A673 (cell line): ENCODE measurements at regions not wholly inside any gene's neighbourhood (a gene's known extent, or its start where the extent isn't known, plus 50 kb on each side); places are given as distances from the start of the nearest gene placed in this dataset.

Experiments
- BruUV-seq: library from RNA; stranded (reverse); fragments of 400-500 nt; replicated peaks from 2 replicates; lab custom pipeline; 2021; lab: Mats Ljungman, UMichigan
- CTCF ChIA-PET: fragments of 300-600 bp; sonication (Branson Sonifier 250); formaldehyde crosslinking; loops from one replicate; lab custom pipeline; 2022; ENCODE audit warnings: antibody characterized with exemption; lab: Charles Lee
- POLR2A ChIA-PET: fragments of 300-600 bp; sonication (Branson Sonifier 250); formaldehyde crosslinking; loops from one replicate; lab custom pipeline; 2022; ENCODE audit warnings: antibody characterized with exemption; ENCODE audit not compliant: low non-redundant PET; lab: Charles Lee
- DNase-seq: peaks from one replicate; pipeline ENCODE4 v3.0.0-alpha.2; 2015; ENCODE audit warnings: low spot score
- H3K27ac ChIP-seq: fragments of 200-600 bp; sonication (generic); 2 replicates; pipeline ENCODE4 v1.5.1; 2016; ENCODE audit warnings: mixed run types, low read depth, mild to moderate bottlenecking, mixed read lengths, antibody characterized with exemption, low read length; ENCODE audit not compliant: poor library complexity, severe bottlenecking
- H3K27me3 ChIP-seq: fragments of 200-600 bp; sonication (generic); replicated peaks from 2 replicates; pipeline ENCODE4 v1.6.1; 2017; ENCODE audit warnings: mixed run types, low read depth, mild to moderate bottlenecking, mixed read lengths, antibody characterized with exemption, low read length; ENCODE audit not compliant: insufficient read depth, poor library complexity
- H3K36me3 ChIP-seq: fragments of 200-600 bp; sonication (generic); 2 replicates; pipeline ENCODE4 v1.6.1; 2016; ENCODE audit warnings: mixed run types, mild to moderate bottlenecking, mixed read lengths, antibody characterized with exemption, low read length; ENCODE audit not compliant: insufficient read depth, poor library complexity, severe bottlenecking
- H3K4me1 ChIP-seq: fragments of 200-600 bp; sonication (generic); 2 replicates; pipeline ENCODE4 v1.6.1; 2017; ENCODE audit warnings: mixed run types, mild to moderate bottlenecking, mixed read lengths, antibody characterized with exemption, low read length; ENCODE audit not compliant: insufficient read depth, poor library complexity, severe bottlenecking
- H3K4me3 ChIP-seq: fragments of 200-600 bp; sonication (generic); 2 replicates; pipeline ENCODE4 v1.5.1; 2016; ENCODE audit warnings: low read depth, mixed run types, mild to moderate bottlenecking, mixed read lengths, low read length; ENCODE audit not compliant: poor library complexity, severe bottlenecking
- H3K9me3 ChIP-seq: fragments of 200-600 bp; sonication (generic); 2 replicates; pipeline ENCODE4 v1.6.1; 2016; ENCODE audit warnings: mixed run types, low read depth, mild to moderate bottlenecking, mixed read lengths, antibody characterized with exemption, low read length; ENCODE audit not compliant: poor library complexity, severe bottlenecking
- CTCF ChIP-seq: fragments of 300-800, 200-600 bp; sonication (generic); conservative IDR thresholded peaks from 2 replicates; pipeline ENCODE4 v1.5.1; 2017; ENCODE audit warnings: low read depth, mild to moderate bottlenecking, antibody characterized with exemption, low read length, moderate library complexity, mixed read lengths
- EZH2 ChIP-seq: fragments of 200-600 bp; sonication (generic); IDR thresholded peaks from 2 replicates; pipeline ENCODE4 v1.6.1; 2017; ENCODE audit warnings: borderline replicate concordance, low read depth, mild to moderate bottlenecking, mixed read lengths, antibody characterized with exemption, low read length; ENCODE audit not compliant: poor library complexity, severe bottlenecking
- intact Hi-C: fragments of 100-400 bp; cut with micrococcal nuclease; formaldehyde crosslinking; loops from one replicate; pipeline ENCODE4 v1.10.0; 2022; ENCODE audit not compliant: unreplicated experiment

DNA sequence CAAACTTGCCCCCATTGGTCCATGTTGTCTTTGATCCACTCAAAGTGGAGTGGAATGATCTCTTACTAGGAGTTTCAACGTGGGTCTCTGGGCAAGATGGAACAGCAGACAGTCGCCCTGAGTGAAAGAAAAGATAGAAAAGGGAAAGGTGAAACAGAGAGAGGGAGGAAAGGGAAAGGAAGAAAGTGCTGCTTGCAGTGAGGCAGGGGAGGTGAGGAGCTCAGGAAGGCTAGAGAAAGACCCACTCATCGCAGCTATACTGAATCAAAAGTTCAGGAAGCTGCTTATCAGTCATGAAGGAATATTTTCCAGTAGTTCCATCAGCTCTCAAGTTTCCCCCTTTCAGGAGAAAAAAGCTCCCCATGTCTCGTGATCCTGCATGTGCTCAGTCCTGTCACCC is 86.9 kb downstream of the ZNF467 start:
- ChIA-PET POLR2A (no interaction called here), CTCF (interaction anchor here (1.7 kb wide), 1 partner anchor 24 kb away, joined by 5 read pairs; no protein-coding TSS in a partner anchor)
- TF ChIP-seq CTCF (no peak), EZH2 (no peak)
- intact Hi-C loops, result no loop called here
- Histone ChIP-seq H3K36me3 (no peaks in the 10 kb centered on the region), H3K4me1 (no peaks in the 10 kb centered on the region), H3K9me3 (no peaks in the 10 kb centered on the region), H3K4me3 (no peak overlapping the region), H3K27me3 (peaks cover 9% of the 10 kb centered on the region), H3K27ac (no peak overlapping the region)
- BruUV-seq, result no TSS peak
- no peak for DNase-seq

- no TSS peak for BruUV-seq
- POLR2A ChIA-PET, result no interaction called here
Observed at GRCh38 chr7:149686011-149686410, 87.4 kb downstream of the ZNF467 start.

GRCh38 chr7:149685455-149685854 is 87.9 kb downstream of the ZNF467 start:
- intact Hi-C loops, result no loop called here
- no peaks in the 10 kb centered on the region for H3K36me3 ChIP-seq
- ChIA-PET CTCF (interaction anchor here (1.7 kb wide), 1 partner anchor 23 kb away, joined by 5 read pairs; no protein-coding TSS in a partner anchor), POLR2A (no interaction called here)
- H3K4me3 ChIP-seq, result no peak overlapping the region
- no TSS peak for BruUV-seq
- no peak overlapping the region for H3K27ac ChIP-seq
- no peaks in the 10 kb centered on the region for H3K4me1 ChIP-seq
- TF ChIP-seq CTCF, result no peak
- TF ChIP-seq EZH2, result no peak
- H3K9me3 ChIP-seq, result no peaks in the 10 kb centered on the region
- DNase-seq, result no peak
- H3K27me3 ChIP-seq, result peaks cover 6% of the 10 kb centered on the region

More at GRCh38 chr7:149686011-149686410, 87.4 kb downstream of the ZNF467 start:
- no peak for DNase-seq
- intact Hi-C loops, result no loop called here
- no peaks in the 10 kb centered on the region for H3K9me3 ChIP-seq
- peaks cover 6% of the 10 kb centered on the region for H3K27me3 ChIP-seq
- no peak for TF ChIP-seq CTCF
- H3K4me1 ChIP-seq, result no peaks in the 10 kb centered on the region
- H3K36me3 ChIP-seq, result no peaks in the 10 kb centered on the region
- H3K4me3 ChIP-seq, result no peak overlapping the region
- H3K27ac ChIP-seq, result no peak overlapping the region
- CTCF ChIA-PET, result interaction anchor here (1.7 kb wide), 1 partner anchor 23 kb away, joined by 5 read pairs; no protein-coding TSS in a partner anchor
